WTC11 (cell line): ENCODE measurements at regions not wholly inside any gene's neighbourhood (a gene's known extent, or its start where the extent isn't known, plus 50 kb on each side); places are given as distances from the start of the nearest gene placed in this dataset.

ENCODE experiments used
- ATAC-seq: fragments of 200-7000 bp; cut with Tn5 transposase; 2 replicates; pipeline ENCODE4 v1.10.0; 2021; ENCODE audit warnings: mild to moderate bottlenecking, moderate library complexity
- CTCF ChIA-PET: fragments of 300-600 bp; sonication (Branson Sonifier 250); formaldehyde crosslinking; loops from one replicate; lab custom pipeline; 2021; ENCODE audit warnings: antibody characterized with exemption; lab: Charles Lee
- POLR2A ChIA-PET: fragments of 350-600 bp; sonication (Branson Sonifier 250); formaldehyde crosslinking; loops from one replicate; lab custom pipeline; 2021; ENCODE audit warnings: antibody characterized with exemption; lab: Charles Lee
- DNase-seq: peaks from one replicate; pipeline ENCODE4 v3.0.0; 2021; ENCODE audit warnings: low spot score
- H3K27ac Mint-ChIP-seq: 2 replicates; pipeline ENCODE4 v1.8.0; 2021; ENCODE audit warnings: mixed read lengths
- H3K27me3 Mint-ChIP-seq: 2 replicates; pipeline ENCODE4 v1.8.0; 2021; ENCODE audit warnings: low read depth, mild to moderate bottlenecking, moderate library complexity, mixed read lengths
- H3K36me3 Mint-ChIP-seq: 2 replicates; pipeline ENCODE4 v1.8.0; 2021; ENCODE audit warnings: mixed read lengths
- H3K4me1 Mint-ChIP-seq: 2 replicates; pipeline ENCODE4 v1.8.0; 2022; ENCODE audit warnings: mixed read lengths
- H3K4me3 Mint-ChIP-seq: 2 replicates; pipeline ENCODE4 v1.8.0; 2021; ENCODE audit warnings: mild to moderate bottlenecking, moderate library complexity, mixed read lengths
- H3K9me3 Mint-ChIP-seq: 2 replicates; pipeline ENCODE4 v1.8.0; 2021; ENCODE audit warnings: mixed read lengths
- CREB1 ChIP-seq: sonication (generic); formaldehyde crosslinking; IDR thresholded peaks from 2 replicates; pipeline ENCODE4 v1.8.0; 2023; ENCODE audit warnings: mild to moderate bottlenecking, missing genetic modification reagents
- ESRRA ChIP-seq: sonication (generic); formaldehyde crosslinking; IDR thresholded peaks from 2 replicates; pipeline ENCODE4 v1.8.1; 2022; ENCODE audit warnings: mild to moderate bottlenecking, missing genetic modification reagents, borderline replicate concordance
- ETV6 ChIP-seq: sonication (generic); formaldehyde crosslinking; IDR thresholded peaks from 2 replicates; pipeline ENCODE4 v1.8.1; 2022; ENCODE audit warnings: mild to moderate bottlenecking, missing genetic modification reagents
- GABPB1 ChIP-seq: sonication (generic); formaldehyde crosslinking; IDR thresholded peaks from 2 replicates; pipeline ENCODE4 v1.8.1; 2023; ENCODE audit warnings: mild to moderate bottlenecking, missing genetic modification reagents
- NFATC4 ChIP-seq: fragments of 250-450 bp; sonication (Bioruptor Pico); IDR thresholded peaks from 2 replicates; pipeline ENCODE4 v1.9.0; 2021; ENCODE audit warnings: mild to moderate bottlenecking
- NFE2L1 ChIP-seq: sonication (generic); formaldehyde crosslinking; IDR thresholded peaks from 2 replicates; pipeline ENCODE4 v1.8.1; 2023; ENCODE audit warnings: missing genetic modification reagents
- NR1H2 ChIP-seq: sonication (generic); formaldehyde crosslinking; IDR thresholded peaks from 2 replicates; pipeline ENCODE4 v1.9.0; 2021; ENCODE audit warnings: mild to moderate bottlenecking, moderate library complexity, missing genetic modification reagents
- NR2C2 ChIP-seq: sonication (generic); formaldehyde crosslinking; IDR thresholded peaks from 2 replicates; pipeline ENCODE4 v1.8.0; 2022; ENCODE audit warnings: mild to moderate bottlenecking, missing genetic modification reagents
- SOX15 ChIP-seq: fragments of 250-450 bp; sonication (Bioruptor Pico); IDR thresholded peaks from 2 replicates; pipeline ENCODE4 v1.9.0; 2021; ENCODE audit warnings: mild to moderate bottlenecking
- SP1 ChIP-seq: sonication (generic); formaldehyde crosslinking; conservative IDR thresholded peaks from 2 replicates; pipeline ENCODE4 v1.8.1; 2022; ENCODE audit warnings: missing genetic modification reagents
- TCF7 ChIP-seq: sonication (generic); formaldehyde crosslinking; IDR thresholded peaks from 2 replicates; pipeline ENCODE4 v1.8.0; 2022; ENCODE audit warnings: mild to moderate bottlenecking, low read depth, missing genetic modification reagents, moderate library complexity
- ZNF138 ChIP-seq: sonication (generic); formaldehyde crosslinking; conservative IDR thresholded peaks from 2 replicates; pipeline ENCODE4 v1.8.1; 2022; ENCODE audit warnings: mild to moderate bottlenecking, moderate library complexity, missing genetic modification reagents
- ZNF317 ChIP-seq: sonication (generic); formaldehyde crosslinking; IDR thresholded peaks from 2 replicates; pipeline ENCODE4 v1.8.1; 2023; ENCODE audit warnings: low read depth, mild to moderate bottlenecking, moderate library complexity, missing genetic modification reagents, borderline replicate concordance
- ZNF416 ChIP-seq: fragments of 250-450 bp; sonication (Bioruptor Pico); IDR thresholded peaks from 2 replicates; pipeline ENCODE4 v1.9.0; 2021; ENCODE audit warnings: mild to moderate bottlenecking, inconsistent platforms
- TF ChIP-seq, protein P1 (sequence below): fragments of 250-450 bp; sonication (Bioruptor Pico); IDR thresholded peaks from 2 replicates; pipeline ENCODE4 v1.9.0; 2021; ENCODE audit warnings: mild to moderate bottlenecking
- TF ChIP-seq, protein P2 (sequence below): sonication (generic); formaldehyde crosslinking; IDR thresholded peaks from 2 replicates; pipeline ENCODE4 v1.8.1; 2022; ENCODE audit warnings: mild to moderate bottlenecking, moderate library complexity, missing genetic modification reagents
- TF ChIP-seq, protein P3 (sequence below): sonication (generic); formaldehyde crosslinking; IDR thresholded peaks from 2 replicates; pipeline ENCODE4 v1.8.1; 2023; ENCODE audit warnings: mild to moderate bottlenecking, missing genetic modification reagents
- TF ChIP-seq, protein P4 (sequence below): sonication (generic); formaldehyde crosslinking; IDR thresholded peaks from 2 replicates; pipeline ENCODE4 v1.8.1; 2022; ENCODE audit warnings: low read depth, mild to moderate bottlenecking, moderate library complexity, missing genetic modification reagents, borderline replicate concordance
- TF ChIP-seq, protein P5 (sequence below): sonication (generic); formaldehyde crosslinking; IDR thresholded peaks from 2 replicates; pipeline ENCODE4 v1.8.1; 2022; ENCODE audit warnings: missing genetic modification reagents, borderline replicate concordance
- TF ChIP-seq, protein P6 (sequence below): sonication (generic); formaldehyde crosslinking; IDR thresholded peaks from 2 replicates; pipeline ENCODE4 v1.8.0; 2022; ENCODE audit warnings: mild to moderate bottlenecking, missing genetic modification reagents
- TF ChIP-seq, protein P7 (sequence below): sonication (generic); formaldehyde crosslinking; IDR thresholded peaks from 2 replicates; pipeline ENCODE4 v1.8.0; 2022; ENCODE audit warnings: mild to moderate bottlenecking, missing genetic modification reagents
- TF ChIP-seq, protein P8 (sequence below): fragments of 250-450 bp; sonication (Bioruptor Pico); IDR thresholded peaks from 2 replicates; pipeline ENCODE4 v2.1.2; 2022; ENCODE audit warnings: mild to moderate bottlenecking, moderate library complexity

DNA sequence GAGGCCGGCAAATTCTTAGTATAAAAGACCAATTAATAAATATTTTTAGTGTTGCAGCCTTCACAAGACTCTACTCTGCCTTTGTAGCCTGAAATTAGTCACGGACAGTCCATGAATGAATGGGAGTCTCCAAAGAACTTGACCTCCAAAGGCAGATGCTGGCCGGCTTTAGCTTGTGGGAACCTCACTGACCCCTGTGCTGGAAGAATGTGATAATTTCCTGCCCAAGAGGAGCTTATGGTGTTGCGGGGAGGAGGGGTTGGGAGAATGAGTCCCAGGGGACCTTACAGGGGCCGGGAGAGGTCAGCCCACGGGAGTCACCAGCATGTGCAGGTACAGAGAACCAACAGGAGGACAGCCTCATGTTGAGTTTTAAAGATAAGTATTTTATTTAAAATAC is 143.1 kb downstream of the IRX2 start (continued):
- TF ChIP-seq, protein P1, sequence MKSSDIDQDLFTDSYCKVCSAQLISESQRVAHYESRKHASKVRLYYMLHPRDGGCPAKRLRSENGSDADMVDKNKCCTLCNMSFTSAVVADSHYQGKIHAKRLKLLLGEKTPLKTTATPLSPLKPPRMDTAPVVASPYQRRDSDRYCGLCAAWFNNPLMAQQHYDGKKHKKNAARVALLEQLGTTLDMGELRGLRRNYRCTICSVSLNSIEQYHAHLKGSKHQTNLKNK (CRISPR knock-in tag) = no peak
- TF ChIP-seq SP1 (CRISPR knock-in tag) (no peak), NR2C2 (CRISPR knock-in tag) (no peak), ZNF138 (CRISPR knock-in tag) (no peak)

DNA sequence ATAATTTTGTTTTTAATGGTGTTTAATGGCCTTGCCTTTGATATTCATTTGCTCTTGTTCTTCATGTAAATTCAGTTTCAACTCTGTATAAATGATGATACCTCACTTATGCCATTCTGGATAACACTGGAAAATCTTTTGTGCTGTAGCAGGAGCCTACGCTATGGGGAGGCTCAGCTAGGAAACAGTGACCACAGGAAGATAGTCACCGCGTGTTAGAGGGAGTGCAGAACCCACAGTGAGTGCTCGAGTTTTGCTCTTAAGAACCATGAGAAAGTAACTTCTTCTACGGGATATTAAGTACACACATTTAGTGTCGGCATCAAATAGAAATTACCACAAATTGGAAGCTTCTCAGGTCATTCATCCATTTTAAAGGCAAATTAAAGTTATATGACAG is 143.9 kb downstream of the IRX2 start:
- ChIA-PET POLR2A (no interaction called here), CTCF (no interaction called here)
- no peaks in the 10 kb centered on the region; the same call in 1 of the 2 replicates for H3K27me3 Mint-ChIP-seq
- no peak overlapping the region for H3K27ac Mint-ChIP-seq
- no peak for DNase-seq
- TF ChIP-seq ESRRA (CRISPR knock-in tag) = no peak
- no peak for TF ChIP-seq NR1H2 (CRISPR knock-in tag)
- TF ChIP-seq, protein P2, sequence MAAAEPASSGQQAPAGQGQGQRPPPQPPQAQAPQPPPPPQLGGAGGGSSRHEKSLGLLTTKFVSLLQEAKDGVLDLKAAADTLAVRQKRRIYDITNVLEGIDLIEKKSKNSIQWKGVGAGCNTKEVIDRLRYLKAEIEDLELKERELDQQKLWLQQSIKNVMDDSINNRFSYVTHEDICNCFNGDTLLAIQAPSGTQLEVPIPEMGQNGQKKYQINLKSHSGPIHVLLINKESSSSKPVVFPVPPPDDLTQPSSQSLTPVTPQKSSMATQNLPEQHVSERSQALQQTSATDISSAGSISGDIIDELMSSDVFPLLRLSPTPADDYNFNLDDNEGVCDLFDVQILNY (CRISPR knock-in tag) = no peak
- TF ChIP-seq, protein P3, sequence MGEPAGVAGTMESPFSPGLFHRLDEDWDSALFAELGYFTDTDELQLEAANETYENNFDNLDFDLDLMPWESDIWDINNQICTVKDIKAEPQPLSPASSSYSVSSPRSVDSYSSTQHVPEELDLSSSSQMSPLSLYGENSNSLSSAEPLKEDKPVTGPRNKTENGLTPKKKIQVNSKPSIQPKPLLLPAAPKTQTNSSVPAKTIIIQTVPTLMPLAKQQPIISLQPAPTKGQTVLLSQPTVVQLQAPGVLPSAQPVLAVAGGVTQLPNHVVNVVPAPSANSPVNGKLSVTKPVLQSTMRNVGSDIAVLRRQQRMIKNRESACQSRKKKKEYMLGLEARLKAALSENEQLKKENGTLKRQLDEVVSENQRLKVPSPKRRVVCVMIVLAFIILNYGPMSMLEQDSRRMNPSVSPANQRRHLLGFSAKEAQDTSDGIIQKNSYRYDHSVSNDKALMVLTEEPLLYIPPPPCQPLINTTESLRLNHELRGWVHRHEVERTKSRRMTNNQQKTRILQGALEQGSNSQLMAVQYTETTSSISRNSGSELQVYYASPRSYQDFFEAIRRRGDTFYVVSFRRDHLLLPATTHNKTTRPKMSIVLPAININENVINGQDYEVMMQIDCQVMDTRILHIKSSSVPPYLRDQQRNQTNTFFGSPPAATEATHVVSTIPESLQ (CRISPR knock-in tag) = no peak
- TF ChIP-seq ZNF317 (CRISPR knock-in tag) = no peak
- TF ChIP-seq, protein P4, sequence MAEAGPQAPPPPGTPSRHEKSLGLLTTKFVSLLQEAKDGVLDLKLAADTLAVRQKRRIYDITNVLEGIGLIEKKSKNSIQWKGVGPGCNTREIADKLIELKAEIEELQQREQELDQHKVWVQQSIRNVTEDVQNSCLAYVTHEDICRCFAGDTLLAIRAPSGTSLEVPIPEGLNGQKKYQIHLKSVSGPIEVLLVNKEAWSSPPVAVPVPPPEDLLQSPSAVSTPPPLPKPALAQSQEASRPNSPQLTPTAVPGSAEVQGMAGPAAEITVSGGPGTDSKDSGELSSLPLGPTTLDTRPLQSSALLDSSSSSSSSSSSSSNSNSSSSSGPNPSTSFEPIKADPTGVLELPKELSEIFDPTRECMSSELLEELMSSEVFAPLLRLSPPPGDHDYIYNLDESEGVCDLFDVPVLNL = no peak
- TF ChIP-seq, protein P5, sequence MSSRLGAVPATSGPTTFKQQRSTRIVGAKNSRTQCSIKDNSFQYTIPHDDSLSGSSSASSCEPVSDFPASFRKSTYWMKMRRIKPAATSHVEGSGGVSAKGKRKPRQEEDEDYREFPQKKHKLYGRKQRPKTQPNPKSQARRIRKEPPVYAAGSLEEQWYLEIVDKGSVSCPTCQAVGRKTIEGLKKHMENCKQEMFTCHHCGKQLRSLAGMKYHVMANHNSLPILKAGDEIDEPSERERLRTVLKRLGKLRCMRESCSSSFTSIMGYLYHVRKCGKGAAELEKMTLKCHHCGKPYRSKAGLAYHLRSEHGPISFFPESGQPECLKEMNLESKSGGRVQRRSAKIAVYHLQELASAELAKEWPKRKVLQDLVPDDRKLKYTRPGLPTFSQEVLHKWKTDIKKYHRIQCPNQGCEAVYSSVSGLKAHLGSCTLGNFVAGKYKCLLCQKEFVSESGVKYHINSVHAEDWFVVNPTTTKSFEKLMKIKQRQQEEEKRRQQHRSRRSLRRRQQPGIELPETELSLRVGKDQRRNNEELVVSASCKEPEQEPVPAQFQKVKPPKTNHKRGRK (CRISPR knock-in tag) = no peak
- TF ChIP-seq ETV6 = no peak
- no peak for TF ChIP-seq NFATC4 (CRISPR knock-in tag)
- no peak for TF ChIP-seq ZNF416 (CRISPR knock-in tag)
- TF ChIP-seq, protein P6, sequence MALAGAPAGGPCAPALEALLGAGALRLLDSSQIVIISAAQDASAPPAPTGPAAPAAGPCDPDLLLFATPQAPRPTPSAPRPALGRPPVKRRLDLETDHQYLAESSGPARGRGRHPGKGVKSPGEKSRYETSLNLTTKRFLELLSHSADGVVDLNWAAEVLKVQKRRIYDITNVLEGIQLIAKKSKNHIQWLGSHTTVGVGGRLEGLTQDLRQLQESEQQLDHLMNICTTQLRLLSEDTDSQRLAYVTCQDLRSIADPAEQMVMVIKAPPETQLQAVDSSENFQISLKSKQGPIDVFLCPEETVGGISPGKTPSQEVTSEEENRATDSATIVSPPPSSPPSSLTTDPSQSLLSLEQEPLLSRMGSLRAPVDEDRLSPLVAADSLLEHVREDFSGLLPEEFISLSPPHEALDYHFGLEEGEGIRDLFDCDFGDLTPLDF = no peak
- no peak for TF ChIP-seq CREB1
- TF ChIP-seq SOX15 (CRISPR knock-in tag) = no peak
- peaks cover 9% of the 10 kb centered on the region for H3K4me1 Mint-ChIP-seq
- peaks cover 4% of the 10 kb centered on the region; the same call in 1 of the 2 replicates for H3K9me3 Mint-ChIP-seq
- H3K36me3 Mint-ChIP-seq = no peaks in the 10 kb centered on the region
- H3K4me3 Mint-ChIP-seq = no peak overlapping the region
- ATAC-seq = no peak

DNA sequence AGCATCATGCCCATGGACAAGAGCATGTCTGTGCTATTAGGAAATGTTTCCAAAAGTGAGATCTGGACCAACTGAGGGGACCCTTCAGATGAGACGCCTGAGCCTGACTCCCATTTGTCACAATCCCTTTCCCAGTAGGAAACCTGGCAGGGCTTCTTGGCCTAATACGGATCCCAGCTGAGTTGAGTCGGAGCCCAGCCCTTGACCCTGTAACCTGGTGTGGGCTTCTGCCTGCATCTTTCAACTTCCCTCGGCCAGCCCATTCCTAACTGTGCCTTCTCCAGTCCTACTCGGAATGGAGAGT is 148.3 kb downstream of the IRX2 start:
- TF ChIP-seq, protein P4 = no peak
- TF ChIP-seq SP1 (CRISPR knock-in tag) = no peak
- TF ChIP-seq NFE2L1 (CRISPR knock-in tag) = no peak
- no peak for TF ChIP-seq GABPB1 (CRISPR knock-in tag)
- TF ChIP-seq, protein P7, sequence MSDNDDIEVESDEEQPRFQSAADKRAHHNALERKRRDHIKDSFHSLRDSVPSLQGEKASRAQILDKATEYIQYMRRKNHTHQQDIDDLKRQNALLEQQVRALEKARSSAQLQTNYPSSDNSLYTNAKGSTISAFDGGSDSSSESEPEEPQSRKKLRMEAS (CRISPR knock-in tag) = no peak
- TF ChIP-seq, protein P8, sequence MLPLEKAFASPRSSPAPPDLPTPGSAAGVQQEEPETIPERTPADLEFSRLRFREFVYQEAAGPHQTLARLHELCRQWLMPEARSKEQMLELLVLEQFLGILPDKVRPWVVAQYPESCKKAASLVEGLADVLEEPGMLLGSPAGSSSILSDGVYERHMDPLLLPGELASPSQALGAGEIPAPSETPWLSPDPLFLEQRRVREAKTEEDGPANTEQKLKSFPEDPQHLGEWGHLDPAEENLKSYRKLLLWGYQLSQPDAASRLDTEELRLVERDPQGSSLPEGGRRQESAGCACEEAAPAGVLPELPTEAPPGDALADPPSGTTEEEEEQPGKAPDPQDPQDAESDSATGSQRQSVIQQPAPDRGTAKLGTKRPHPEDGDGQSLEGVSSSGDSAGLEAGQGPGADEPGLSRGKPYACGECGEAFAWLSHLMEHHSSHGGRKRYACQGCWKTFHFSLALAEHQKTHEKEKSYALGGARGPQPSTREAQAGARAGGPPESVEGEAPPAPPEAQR (CRISPR knock-in tag) = no peak
- TF ChIP-seq TCF7 = no peak
- TF ChIP-seq, all 79 proteins: peak for 0
- no peaks in the 10 kb centered on the region for H3K9me3 Mint-ChIP-seq
- ChIA-PET CTCF (no interaction called here), POLR2A (no interaction called here)
- ATAC-seq (no peak), DNase-seq (no peak)
- H3K4me3 Mint-ChIP-seq = no peak overlapping the region
- peaks cover 12% of the 10 kb centered on the region for H3K4me1 Mint-ChIP-seq
- no peaks in the 10 kb centered on the region for H3K36me3 Mint-ChIP-seq
- H3K27ac Mint-ChIP-seq = no peak overlapping the region
- H3K27me3 Mint-ChIP-seq = no peaks in the 10 kb centered on the region
